Esophagus muscularis mucosa (tissue), 4 donors: ENCODE measurements at regions not wholly inside any gene's neighbourhood (a gene's known extent, or its start where the extent isn't known, plus 50 kb on each side); places are given as distances from the start of the nearest gene placed in this dataset.

ENCODE experiments used
- DNase-seq: peaks from one replicate; pipeline ENCODE4 v3.0.0-alpha.2; 2017; ENCODE audit errors: extremely low spot score
- H3K27ac ChIP-seq, 4 donors: fragments of 200-600 bp; sonication (generic); replicated peaks in 1 of 4; 1 replicate in 3 of 4; 2 replicates in 1 of 4; pipeline ENCODE4 v1.5.1; 2016 to 2019; ENCODE audit warnings: mild to moderate bottlenecking in 1 of 4
- H3K27me3 ChIP-seq, 4 donors: fragments of 200-600 bp; sonication (generic); one replicate each; pipeline versions ENCODE4 v1.5.1 to v1.6.0; 2016 to 2019
- H3K36me3 ChIP-seq, 4 donors: fragments of 200-600 bp; sonication (generic); one replicate each; pipeline ENCODE4 v1.5.1; 2016 to 2019
- H3K4me1 ChIP-seq, 4 donors: fragments of 200-600 bp; sonication (generic); one replicate each; pipeline ENCODE4 v1.5.1; 2016 to 2019
- H3K4me3 ChIP-seq, 4 donors: fragments of 200-600 bp; sonication (generic); 1 replicate in 2 of 4; 2 replicates in 2 of 4; pipeline ENCODE4 v1.5.1; 2016 to 2019; ENCODE audit warnings: mild to moderate bottlenecking in 4 of 4, moderate library complexity in 1 of 4
- H3K9me3 ChIP-seq, 4 donors: fragments of 200-600 bp; sonication (generic); 1 replicate in 3 of 4; 2 replicates in 1 of 4; pipeline ENCODE4 v1.5.1; 2016 to 2019
- EP300 ChIP-seq: sonication (generic); formaldehyde crosslinking; IDR thresholded peaks from one replicate; pipeline ENCODE4 v1.6.1; 2017; ENCODE audit warnings: antibody characterized with exemption
- POLR2A ChIP-seq: fragments of 450-650 bp; IDR thresholded peaks from one replicate; pipeline ENCODE4 v1.6.1; 2017; ENCODE audit warnings: antibody characterized with exemption, moderate library complexity, mild to moderate bottlenecking, low read depth
- POLR2AphosphoS5 ChIP-seq, 2 donors: sonication (generic); formaldehyde crosslinking; IDR thresholded peaks; one replicate each; pipeline ENCODE4 v1.6.1; 2017; ENCODE audit warnings: antibody characterized with exemption in 2 of 2
- WGBS: methylation state at CpG from one replicate; pipeline ENCODE4 v1.1.5; 2018; 5-methylcytosine and 5-hydroxymethylcytosine counted together
- intact Hi-C: fragments of 100-400 bp; cut with DNase I; formaldehyde crosslinking; loops from one replicate; pipeline ENCODE4 v1.15.1; 2023
- TF ChIP-seq, protein P1 (sequence below), 3 experiments: fragments of 200-600 bp in 2 of 3; fragments of 450-650 bp in 1 of 3; sonication (generic) in 2 of 3; IDR thresholded peaks; one replicate each; pipeline ENCODE4 v1.5.1; 2017 to 2019; ENCODE audit warnings: antibody characterized with exemption in 3 of 3, mild to moderate bottlenecking in 2 of 3, moderate library complexity in 1 of 3

DNA sequence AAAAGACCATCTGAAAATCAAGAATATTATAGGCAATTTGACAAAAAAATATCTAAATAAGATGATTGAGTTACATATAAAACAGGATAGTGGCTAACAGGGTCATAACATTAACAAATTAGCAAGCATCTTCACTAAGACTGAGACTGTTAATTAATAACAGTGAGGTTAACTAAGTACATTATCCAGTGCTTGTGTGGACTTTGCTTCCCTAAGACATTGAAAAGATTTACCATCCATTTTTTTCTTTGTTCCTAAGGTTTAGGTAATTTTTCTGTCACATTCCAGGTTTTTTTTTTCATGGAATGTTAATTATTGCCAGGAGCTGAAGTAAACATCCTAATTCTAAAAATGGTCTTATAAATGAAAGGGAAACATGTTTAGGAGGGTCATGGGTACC is 227.6 kb downstream of the ANKRD7 start:
- H3K4me3 ChIP-seq = no peak overlapping the region
- no peaks in the 10 kb centered on the region for H3K36me3 ChIP-seq
- intact Hi-C loops = no loop called here
- no peaks in the 10 kb centered on the region for H3K9me3 ChIP-seq
- TF ChIP-seq EP300 (no peak), POLR2AphosphoS5 (IDR thresholded peaks at IDR 0.05) (no peak), POLR2A (no peak)
- no peaks in the 10 kb centered on the region for H3K4me1 ChIP-seq
- H3K27ac ChIP-seq = no peak overlapping the region
- DNase-seq = no peak
- no peaks in the 10 kb centered on the region for H3K27me3 ChIP-seq

DNA sequence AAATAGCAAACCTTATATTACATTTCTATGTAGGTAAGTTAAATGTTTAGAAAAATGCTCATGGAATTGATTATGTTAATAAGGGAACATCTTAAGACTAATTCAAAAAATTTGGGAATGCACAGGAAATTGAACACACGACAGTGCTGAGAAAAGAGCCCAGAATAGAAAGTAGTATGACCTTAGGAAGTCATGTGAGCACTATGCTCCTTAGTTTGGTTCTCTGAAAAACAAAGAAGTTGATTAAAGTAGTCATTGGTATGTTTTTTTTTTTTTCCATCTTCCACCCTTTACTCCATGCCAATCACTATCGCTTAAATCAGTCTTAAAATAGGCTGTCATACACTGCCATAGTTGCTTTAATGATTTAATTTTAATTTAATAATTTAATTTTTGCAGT is 242.9 kb downstream of the ANKRD7 start:
- intact Hi-C loops = no loop called here
- no peaks in the 10 kb centered on the region for H3K36me3 ChIP-seq

DNA sequence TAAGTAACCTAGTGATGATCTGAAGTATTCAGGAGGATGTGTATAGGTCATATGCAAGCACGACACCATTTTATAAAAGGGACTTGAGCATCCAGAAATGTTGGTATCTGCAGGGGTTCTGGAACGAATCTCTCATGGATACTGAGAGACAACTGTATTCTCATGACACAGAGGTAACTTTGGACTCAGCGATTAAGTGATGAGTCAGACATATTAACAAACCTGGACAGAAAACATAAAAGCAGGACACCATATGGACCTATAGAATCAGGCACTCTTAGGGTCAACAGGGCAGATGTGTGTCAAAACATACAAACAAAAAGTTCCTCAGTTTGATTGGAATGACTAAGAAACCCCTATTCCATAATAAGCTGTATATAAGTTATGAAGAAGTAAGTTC is 248.1 kb downstream of the ANKRD7 start:
- Histone ChIP-seq H3K4me1 (no peaks in the 10 kb centered on the region), H3K4me3 (no peak overlapping the region), H3K36me3 (no peaks in the 10 kb centered on the region), H3K27ac (no peak overlapping the region), H3K27me3 (no peaks in the 10 kb centered on the region), H3K9me3 (no peaks in the 10 kb centered on the region)
- intact Hi-C loops = no loop called here
- no peak for DNase-seq
- WGBS = 87% methylated on average over 3 of the region's 3 CpGs
- no peak for TF ChIP-seq EP300
- no peak for TF ChIP-seq POLR2AphosphoS5 (IDR thresholded peaks at IDR 0.05)
- TF ChIP-seq POLR2A = no peak
- TF ChIP-seq, protein P1, sequence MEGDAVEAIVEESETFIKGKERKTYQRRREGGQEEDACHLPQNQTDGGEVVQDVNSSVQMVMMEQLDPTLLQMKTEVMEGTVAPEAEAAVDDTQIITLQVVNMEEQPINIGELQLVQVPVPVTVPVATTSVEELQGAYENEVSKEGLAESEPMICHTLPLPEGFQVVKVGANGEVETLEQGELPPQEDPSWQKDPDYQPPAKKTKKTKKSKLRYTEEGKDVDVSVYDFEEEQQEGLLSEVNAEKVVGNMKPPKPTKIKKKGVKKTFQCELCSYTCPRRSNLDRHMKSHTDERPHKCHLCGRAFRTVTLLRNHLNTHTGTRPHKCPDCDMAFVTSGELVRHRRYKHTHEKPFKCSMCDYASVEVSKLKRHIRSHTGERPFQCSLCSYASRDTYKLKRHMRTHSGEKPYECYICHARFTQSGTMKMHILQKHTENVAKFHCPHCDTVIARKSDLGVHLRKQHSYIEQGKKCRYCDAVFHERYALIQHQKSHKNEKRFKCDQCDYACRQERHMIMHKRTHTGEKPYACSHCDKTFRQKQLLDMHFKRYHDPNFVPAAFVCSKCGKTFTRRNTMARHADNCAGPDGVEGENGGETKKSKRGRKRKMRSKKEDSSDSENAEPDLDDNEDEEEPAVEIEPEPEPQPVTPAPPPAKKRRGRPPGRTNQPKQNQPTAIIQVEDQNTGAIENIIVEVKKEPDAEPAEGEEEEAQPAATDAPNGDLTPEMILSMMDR (IDR thresholded peaks at IDR 0.05) = no peak

More for the DNA sequence above, 242.9 kb downstream of the ANKRD7 start:
- no peak for DNase-seq
- no peaks in the 10 kb centered on the region for H3K9me3 ChIP-seq
- H3K4me1 ChIP-seq = no peaks in the 10 kb centered on the region
- H3K27ac ChIP-seq = no peak overlapping the region
- WGBS = 57% methylated on average over 2 of the region's 2 CpGs
- no peaks in the 10 kb centered on the region for H3K27me3 ChIP-seq
- TF ChIP-seq POLR2AphosphoS5 (IDR thresholded peaks at IDR 0.05) (no peak), POLR2A (no peak), EP300 (no peak)
- TF ChIP-seq, protein P1 (IDR thresholded peaks at IDR 0.05) = no peak
- no peak overlapping the region for H3K4me3 ChIP-seq

DNA sequence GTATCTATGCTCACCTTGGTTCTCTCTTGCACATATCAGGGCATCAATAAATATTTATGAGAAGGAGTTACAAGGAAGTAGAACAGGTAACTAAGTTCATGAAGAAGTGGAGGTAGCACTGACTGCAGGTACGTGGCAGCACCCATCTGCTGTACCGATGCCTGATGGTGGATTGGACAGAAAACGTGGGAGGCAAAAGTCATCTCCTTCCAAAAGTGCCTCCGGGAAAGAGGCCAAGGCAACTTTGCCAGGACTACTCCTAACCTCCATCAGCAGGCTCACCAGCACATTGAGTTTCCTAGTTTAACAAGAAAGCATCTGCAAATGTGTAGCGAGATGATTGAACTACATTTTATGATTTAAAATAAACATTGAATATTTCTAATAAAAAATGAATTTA is 248.8 kb downstream of the ANKRD7 start:
- Histone ChIP-seq H3K4me1 (no peaks in the 10 kb centered on the region), H3K27ac (no peak overlapping the region), H3K27me3 (no peaks in the 10 kb centered on the region), H3K9me3 (no peaks in the 10 kb centered on the region), H3K4me3 (no peak overlapping the region), H3K36me3 (no peaks in the 10 kb centered on the region)
- no peak for DNase-seq
- intact Hi-C loops = no loop called here
- 72% methylated on average over 5 of the region's 5 CpGs for WGBS
- no peak for TF ChIP-seq POLR2A

DNA sequence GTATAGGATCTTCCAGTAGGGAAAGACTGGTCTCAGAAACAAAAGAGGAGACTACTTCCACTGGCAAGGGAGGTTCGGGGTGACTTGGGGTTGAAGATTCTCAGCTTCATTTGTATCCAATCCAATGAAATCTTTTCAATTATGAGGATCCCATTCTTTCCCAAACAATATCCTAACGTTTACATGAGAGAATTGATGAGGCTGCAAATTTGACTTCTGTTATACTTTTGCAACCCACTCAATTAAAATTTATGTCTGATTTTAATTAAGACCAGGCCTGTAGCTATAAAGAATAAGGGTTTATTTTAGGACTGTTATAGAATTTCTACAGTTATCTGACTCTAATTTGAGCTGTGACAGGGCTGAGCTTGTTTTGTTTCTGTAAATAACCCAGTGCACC is 251.5 kb downstream of the ANKRD7 start:
- WGBS = 57% methylated on average over 2 of the region's 2 CpGs

DNA sequence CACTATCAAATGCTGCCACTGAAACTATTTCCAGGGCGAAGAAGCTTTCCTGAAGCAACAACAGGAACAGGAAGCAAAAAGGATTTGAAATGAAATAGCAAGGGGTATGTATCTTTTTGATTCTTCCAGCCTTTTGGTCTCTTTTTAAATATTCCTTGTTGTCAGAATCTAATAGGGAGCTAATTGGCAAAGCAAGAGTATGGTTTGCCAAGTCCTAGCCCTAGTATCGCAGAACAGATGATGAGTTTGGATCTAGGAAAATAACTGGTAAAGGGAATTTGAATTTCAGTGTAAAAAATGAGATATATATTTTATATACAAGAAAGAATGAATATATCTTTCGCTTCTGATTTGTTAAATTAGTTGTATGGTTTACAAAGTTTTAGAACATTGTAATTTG is 252.5 kb downstream of the ANKRD7 start:
- Histone ChIP-seq H3K4me3 (no peak overlapping the region), H3K27me3 (no peaks in the 10 kb centered on the region), H3K36me3 (no peaks in the 10 kb centered on the region), H3K4me1 (no peaks in the 10 kb centered on the region), H3K27ac (no peak overlapping the region), H3K9me3 (no peaks in the 10 kb centered on the region)
- 82% methylated on average over 3 of the region's 3 CpGs for WGBS
- intact Hi-C loops = no loop called here
- DNase-seq = no peak
- TF ChIP-seq POLR2A (no peak), POLR2AphosphoS5 (IDR thresholded peaks at IDR 0.05) (no peak), EP300 (no peak)
- TF ChIP-seq, protein P1 (IDR thresholded peaks at IDR 0.05) = no peak

More for the DNA sequence above, 251.5 kb downstream of the ANKRD7 start:
- no peak for DNase-seq
- no peak overlapping the region for H3K27ac ChIP-seq
- no peaks in the 10 kb centered on the region for H3K36me3 ChIP-seq
- H3K9me3 ChIP-seq = no peaks in the 10 kb centered on the region
- TF ChIP-seq POLR2A = no peak
- TF ChIP-seq, protein P1 (IDR thresholded peaks at IDR 0.05) = no peak
- TF ChIP-seq EP300 = no peak
- TF ChIP-seq POLR2AphosphoS5 (IDR thresholded peaks at IDR 0.05) = no peak
- no peaks in the 10 kb centered on the region for H3K4me1 ChIP-seq
- intact Hi-C loops = no loop called here
- H3K4me3 ChIP-seq = no peak overlapping the region
- H3K27me3 ChIP-seq = no peaks in the 10 kb centered on the region
